Stomach (tissue), 8 donors: ENCODE measurements at regions not wholly inside any gene's neighbourhood (a gene's known extent, or its start where the extent isn't known, plus 50 kb on each side); places are given as distances from the start of the nearest gene placed in this dataset.
A peak's percentile ranks its signal among the peaks of the same experiment; 100 is the strongest.

Experiments
- DNase-seq, 2 donors: peaks; one replicate each; pipeline versions ENCODE4 v3.0.0 to v3.0.0-alpha.2; 2013 to 2019
- H3K27ac ChIP-seq, 5 donors: fragments of 200-600 bp in 4 of 5; sonication (generic) in 4 of 5; one replicate each; pipeline ENCODE4 v1.5.1; 2013 to 2019; ENCODE audit warnings: mild to moderate bottlenecking in 1 of 5, moderate library complexity in 1 of 5
- H3K27me3 ChIP-seq, 3 donors: fragments of 200-600 bp; sonication (generic); one replicate each; pipeline ENCODE4 v1.5.1; 2017 to 2019; ENCODE audit warnings: mixed run types in 1 of 3
- H3K36me3 ChIP-seq, 4 donors: fragments of 200-600 bp; sonication (generic); 1 replicate in 3 of 4; 2 replicates in 1 of 4; pipeline ENCODE4 v1.5.1; 2016 to 2019
- H3K4me1 ChIP-seq, 4 donors: fragments of 200-600 bp; sonication (generic); one replicate each; pipeline ENCODE4 v1.5.1; 2016 to 2019
- H3K4me3 ChIP-seq, 4 donors: fragments of 200-600 bp; sonication (generic) in 3 of 4; one replicate each; pipeline ENCODE4 v1.5.1; 2016 to 2019; ENCODE audit warnings: mild to moderate bottlenecking in 1 of 4
- H3K9me3 ChIP-seq, 4 donors: fragments of 200-600 bp; sonication (generic); one replicate each; pipeline ENCODE4 v1.5.1; 2016 to 2019
- CTCF ChIP-seq, 7 experiments: fragments of 450-650 bp in 4 of 7; fragments of 200-600 bp in 3 of 7; sonication (generic) in 3 of 7; IDR thresholded peaks; one replicate each; pipeline ENCODE4 v1.5.1; 2016 to 2019; ENCODE audit warnings: antibody characterized with exemption in 7 of 7, control low read depth in 2 of 7, mild to moderate bottlenecking in 1 of 7
- EP300 ChIP-seq: sonication (generic); formaldehyde crosslinking; IDR thresholded peaks from one replicate; pipeline ENCODE4 v1.6.1; 2017; ENCODE audit warnings: antibody characterized with exemption
- POLR2A ChIP-seq, 4 donors: fragments of 450-650 bp; IDR thresholded peaks; one replicate each; pipeline ENCODE4 v1.6.1; 2016; ENCODE audit warnings: antibody characterized with exemption in 4 of 4, control low read depth in 2 of 4, mild to moderate bottlenecking in 1 of 4, moderate library complexity in 1 of 4
- POLR2AphosphoS5 ChIP-seq, 3 donors: sonication (generic); formaldehyde crosslinking; IDR thresholded peaks; one replicate each; pipeline ENCODE4 v1.6.1; 2016; ENCODE audit warnings: antibody characterized with exemption in 3 of 3
- WGBS, 5 donors: extraction: QIAGEN DNeasy Blood & Tissue Kit in 3 of 5; methylation state at CpG; one replicate each; pipeline versions ENCODE4 v1.1.5 to v1.1.7; 2013 to 2018; 5-methylcytosine and 5-hydroxymethylcytosine counted together
- intact Hi-C: fragments of 100-400 bp; cut with DNase I; formaldehyde crosslinking; loops from one replicate; pipeline ENCODE4 v1.15.1; 2023; ENCODE audit warnings: low total_unique reads
- donor health status: healthy with polysubstance abuse.
- donor health status: Bipolar disorder and iron deficiency.
- donor health status: healthy.

- 64 to 74% (median 72%) methylated on average over 9 of the region's 9 CpGs for WGBS, 5 donors
- Histone ChIP-seq H3K4me3 (no peak overlapping the region), H3K9me3 (no peaks in the 10 kb centered on the region), H3K27me3 (no peaks in the 10 kb centered on the region), H3K36me3 (no peaks in the 10 kb centered on the region), H3K27ac (no peak overlapping the region), H3K4me1 (no peaks in the 10 kb centered on the region)
- TF ChIP-seq EP300 (no peak), CTCF (IDR thresholded peaks at IDR 0.05) (no peak), POLR2A (IDR thresholded peaks at IDR 0.05) (no peak), POLR2AphosphoS5 (IDR thresholded peaks at IDR 0.05) (no peak)
- intact Hi-C loops = no loop called here
- no peak for DNase-seq
These were observed 444.0 kb upstream of the ZNF608 start for GRCh38 chr5:125190232-125191087.

- TF ChIP-seq POLR2AphosphoS5 (IDR thresholded peaks at IDR 0.05) (no peak), EP300 (no peak), CTCF (IDR thresholded peaks at IDR 0.05) (no peak), POLR2A (IDR thresholded peaks at IDR 0.05) (no peak)
- Histone ChIP-seq H3K9me3 (no peaks in the 10 kb centered on the region), H3K36me3 (no peaks in the 10 kb centered on the region), H3K27ac (no peak overlapping the region), H3K27me3 (no peaks in the 10 kb centered on the region), H3K4me3 (no peak overlapping the region), H3K4me1 (peaks cover 0 to 30% (median 15%) of the 10 kb centered on the region in 4 donors)
- DNase-seq = no peak
- WGBS, 5 donors = 52 to 75% (median 64%) methylated on average over 6 of the region's 6 CpGs
- intact Hi-C loops = no loop called here
These were observed 448.4 kb upstream of the ZNF608 start for GRCh38 chr5:125194883-125195282.

- Histone ChIP-seq H3K27ac (peak overlapping the region in 1 of 5 donors; percentile 5), H3K36me3 (no peaks in the 10 kb centered on the region), H3K27me3 (no peaks in the 10 kb centered on the region), H3K4me3 (no peak overlapping the region), H3K4me1 (peaks cover 4 to 39% (median 18%) of the 10 kb centered on the region in 4 donors), H3K9me3 (no peaks in the 10 kb centered on the region)
- TF ChIP-seq CTCF (IDR thresholded peaks at IDR 0.05) = no peak
- no peak for TF ChIP-seq EP300
- TF ChIP-seq POLR2A (IDR thresholded peaks at IDR 0.05) = no peak
- peak in 1 of 3 donors; percentile 21 for TF ChIP-seq POLR2AphosphoS5 (IDR thresholded peaks at IDR 0.05)
- DNase-seq = peak in 1 of 2 donors; percentile 45
- intact Hi-C loops = no loop called here
- WGBS, 5 donors = 30 to 49% (median 40%) methylated on average over 13 of the region's 13 CpGs
These were observed 450.2 kb upstream of the ZNF608 start for GRCh38 chr5:125196481-125197111.

- 51 to 70% (median 63%) methylated on average over 2 of the region's 2 CpGs for WGBS, 5 donors
- DNase-seq = no peak
- TF ChIP-seq POLR2A (IDR thresholded peaks at IDR 0.05) (no peak), CTCF (IDR thresholded peaks at IDR 0.05) (no peak), EP300 (no peak), POLR2AphosphoS5 (IDR thresholded peaks at IDR 0.05) (no peak)
- Histone ChIP-seq H3K27me3 (no peaks in the 10 kb centered on the region), H3K4me1 (peaks cover 4 to 39% (median 18%) of the 10 kb centered on the region in 4 donors), H3K4me3 (no peak overlapping the region), H3K9me3 (no peaks in the 10 kb centered on the region), H3K36me3 (no peaks in the 10 kb centered on the region), H3K27ac (no peak overlapping the region)
- intact Hi-C loops = no loop called here
These were observed 450.9 kb upstream of the ZNF608 start for GRCh38 chr5:125197321-125197720.
